NCI-H2196 treated with DMSO at 0.1 percent for 48 hours (cell line): ENCODE measurements at regions not wholly inside any gene's neighbourhood (a gene's known extent, or its start where the extent isn't known, plus 50 kb on each side); places are given as distances from the start of the nearest gene placed in this dataset.
"Not testable (repeated sequence)": the region's sequence is repeated elsewhere in the genome, so short reads cannot be mapped to it uniquely, and the experiment has no call there.

Experiments used
- DNase-seq: peaks from one replicate; lab custom pipeline; 2025; ENCODE audit not compliant: unreplicated experiment; lab: John Stamatoyannopoulos, UW

DNA sequence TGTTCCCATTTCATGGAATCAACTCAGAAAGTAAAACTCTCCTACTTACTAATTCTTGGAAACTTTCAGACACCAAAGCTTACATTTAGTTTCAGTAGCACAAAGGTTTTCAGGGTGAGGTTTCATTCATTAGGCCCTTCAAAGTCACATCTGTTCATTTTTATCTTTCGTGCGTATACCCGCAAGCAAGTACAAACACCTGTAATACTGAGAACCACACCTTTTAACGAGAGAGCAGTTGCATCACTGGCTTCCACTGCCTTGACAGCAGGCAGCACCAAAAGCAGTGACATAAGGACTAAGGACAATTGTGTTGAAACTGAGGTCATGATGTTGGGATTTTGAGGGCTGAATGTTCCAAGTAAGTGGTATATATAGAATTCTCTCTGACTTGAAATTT, 60.5 kb downstream of the GOLGA6L22 start:
- DNase-seq = not testable (repeated sequence)

DNA sequence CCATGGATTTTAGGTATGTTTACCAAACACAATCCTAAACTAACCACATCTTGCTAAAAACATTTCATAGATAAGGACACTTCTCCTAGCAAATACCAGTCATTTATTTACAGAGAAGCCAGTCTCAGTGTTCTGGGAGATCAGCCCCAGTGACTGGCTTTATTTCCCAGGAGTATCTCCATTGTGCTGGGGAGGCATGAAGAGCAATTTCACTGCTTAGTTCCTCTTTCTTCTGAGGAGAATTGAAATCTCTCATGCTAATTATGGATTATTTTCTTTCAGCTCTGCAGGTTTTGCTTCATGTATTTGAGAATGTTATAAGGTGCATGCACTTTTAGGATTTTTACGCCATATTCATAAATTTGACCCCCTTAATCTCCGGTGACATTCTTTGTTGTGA, 67.8 kb downstream of the GOLGA6L22 start:
- not testable (repeated sequence) for DNase-seq

DNA sequence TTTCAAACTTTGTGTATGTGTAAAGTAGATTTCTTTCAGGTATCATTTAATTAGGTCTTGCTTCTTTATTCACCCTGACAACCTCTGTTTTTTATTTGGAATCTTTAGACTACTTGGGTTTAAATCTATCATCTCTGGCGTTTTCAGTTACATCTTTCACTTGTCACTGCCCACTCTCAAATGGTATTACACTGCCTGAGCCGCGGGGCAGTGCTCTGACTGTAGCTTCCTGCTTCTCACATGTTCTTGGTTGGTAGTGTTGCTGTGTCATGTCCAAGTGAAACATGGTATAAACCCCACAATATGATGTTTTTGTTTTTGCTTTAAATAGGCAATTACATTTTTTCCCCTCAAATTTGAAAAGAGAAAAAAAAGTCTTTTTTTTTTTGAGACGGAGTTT, 68.3 kb downstream of the GOLGA6L22 start:
- not testable (repeated sequence) for DNase-seq

DNA sequence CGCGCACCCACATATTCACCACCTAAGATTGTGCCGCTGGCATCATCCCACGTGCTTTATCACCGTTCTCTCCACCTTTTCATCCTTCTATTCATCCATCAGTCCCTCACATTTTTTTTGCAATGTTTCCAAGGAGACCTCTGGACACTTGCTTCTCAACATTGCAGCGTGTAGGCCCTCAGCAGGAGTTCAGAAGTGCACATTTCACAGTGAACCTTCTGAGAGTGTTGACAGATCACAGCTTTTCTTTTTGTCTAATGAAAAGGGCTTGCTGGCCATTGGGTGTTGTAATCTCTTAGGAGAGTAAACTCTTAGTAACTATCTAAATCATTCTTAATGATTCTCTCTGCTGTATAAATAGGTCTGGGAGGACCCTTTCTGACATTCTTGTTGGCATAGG, 70.5 kb downstream of the GOLGA6L22 start:
- DNase-seq = not testable (repeated sequence)

DNA sequence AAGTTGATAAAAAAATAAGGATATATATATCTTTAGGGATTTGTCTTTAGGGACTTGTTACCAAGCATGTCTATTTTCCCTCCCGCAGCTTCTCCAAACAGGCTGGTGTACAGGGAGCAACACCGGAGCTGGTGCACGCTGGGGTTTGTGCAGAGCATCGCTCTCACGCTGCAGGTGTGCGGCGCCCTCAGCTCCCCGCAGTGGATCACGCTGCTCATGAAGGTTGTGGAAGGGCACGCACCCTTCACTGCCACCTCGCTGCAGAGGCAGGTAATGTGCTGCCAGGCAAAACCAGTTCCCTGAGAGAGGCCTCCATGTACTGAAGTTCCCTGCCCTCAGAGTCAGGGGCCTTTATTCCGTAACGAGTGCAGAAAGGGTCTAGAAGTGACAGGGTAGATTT, 101.0 kb downstream of the GOLGA6L22 start:
- not testable (repeated sequence) for DNase-seq

DNA sequence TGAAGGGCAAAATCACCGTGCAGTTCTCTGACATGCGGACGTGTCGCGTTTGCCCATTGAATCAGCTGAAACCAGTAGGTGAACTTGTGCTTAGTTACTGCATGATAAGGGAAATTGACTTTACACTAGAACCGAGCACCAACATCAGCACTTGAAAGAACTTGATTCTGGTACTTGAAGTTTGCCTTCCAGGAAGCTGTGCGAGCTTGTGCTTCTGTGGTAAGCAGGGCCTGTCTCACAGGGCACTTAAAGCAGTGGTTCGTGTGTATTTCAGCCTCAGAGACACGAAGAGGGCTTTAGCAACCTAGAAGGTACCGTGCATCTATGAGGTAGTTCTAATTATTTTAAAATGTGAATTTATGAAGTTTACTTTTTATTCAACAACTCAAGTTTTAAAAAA, 103.0 kb downstream of the GOLGA6L22 start:
- not testable (repeated sequence) for DNase-seq

- not testable (repeated sequence) for DNase-seq
Observed at GRCh38 chr15:22566510-22566909, 107.8 kb downstream of the GOLGA6L22 start.

- not testable (repeated sequence) for DNase-seq
Observed at GRCh38 chr15:22569486-22569885, 110.8 kb downstream of the GOLGA6L22 start.

- DNase-seq = not testable (repeated sequence)
Observed at GRCh38 chr15:22572152-22572735, 113.5 kb downstream of the GOLGA6L22 start.

- not testable (repeated sequence) for DNase-seq
Observed at GRCh38 chr15:22572792-22573191, 114.1 kb downstream of the GOLGA6L22 start.

DNA sequence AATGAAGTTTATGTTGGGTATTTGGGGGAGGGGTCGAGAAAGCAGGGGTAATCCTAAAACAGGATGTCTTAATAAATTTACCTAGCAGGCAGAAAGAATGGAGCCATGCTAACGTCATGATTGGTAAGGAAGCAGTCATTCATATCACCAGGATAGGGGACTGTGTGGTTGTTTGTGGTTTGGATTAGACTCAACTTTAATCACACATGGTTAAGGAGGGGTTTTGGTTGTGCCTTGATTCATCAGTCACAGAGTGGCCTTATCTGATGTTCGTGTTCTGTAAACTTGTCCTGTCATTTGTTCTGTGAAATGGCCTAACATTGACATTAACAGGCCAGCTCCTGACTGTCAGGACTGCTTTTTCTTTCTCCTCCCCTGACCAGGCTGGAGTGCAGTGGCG, 119.1 kb downstream of the GOLGA6L22 start:
- not testable (repeated sequence) for DNase-seq

DNA sequence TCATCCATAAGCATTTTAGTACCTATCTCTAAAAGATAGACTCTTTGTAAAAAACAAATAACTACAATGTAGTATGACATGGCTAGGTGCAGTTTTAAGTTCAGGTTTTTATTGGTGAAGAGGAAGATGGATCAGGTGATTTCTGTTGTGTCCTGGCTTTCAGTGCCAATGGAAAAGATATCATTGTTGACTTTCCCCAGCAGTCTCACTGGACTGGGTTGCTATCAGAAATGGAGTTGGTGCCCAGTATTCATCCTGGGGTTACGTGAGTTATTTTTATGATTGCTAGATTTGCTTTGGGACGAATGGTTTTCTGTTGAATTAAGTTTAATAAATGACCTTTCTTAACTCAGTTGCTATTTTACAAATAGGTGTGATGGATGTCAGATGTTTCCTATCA, 120.5 kb downstream of the GOLGA6L22 start:
- not testable (repeated sequence) for DNase-seq

DNA sequence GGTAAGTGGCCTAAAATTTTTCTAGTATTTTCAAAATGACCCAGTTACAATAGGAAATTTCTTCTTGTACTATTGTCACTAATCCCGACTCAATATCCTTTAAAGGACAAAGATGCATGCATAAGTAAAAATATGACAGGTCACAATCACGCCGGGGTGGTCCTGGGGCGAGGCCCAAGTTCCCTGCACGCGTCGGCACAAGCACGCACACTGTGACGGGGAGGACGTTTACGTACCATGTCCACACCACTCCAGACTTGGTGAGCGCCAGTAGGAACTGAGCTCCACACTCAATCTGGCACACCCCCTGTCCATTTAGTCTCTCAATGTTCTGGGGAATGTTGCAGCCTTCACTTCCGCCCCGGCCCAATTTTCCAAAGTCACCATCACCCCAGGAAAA, 128.7 kb downstream of the GOLGA6L22 start:
- DNase-seq = not testable (repeated sequence)

DNA sequence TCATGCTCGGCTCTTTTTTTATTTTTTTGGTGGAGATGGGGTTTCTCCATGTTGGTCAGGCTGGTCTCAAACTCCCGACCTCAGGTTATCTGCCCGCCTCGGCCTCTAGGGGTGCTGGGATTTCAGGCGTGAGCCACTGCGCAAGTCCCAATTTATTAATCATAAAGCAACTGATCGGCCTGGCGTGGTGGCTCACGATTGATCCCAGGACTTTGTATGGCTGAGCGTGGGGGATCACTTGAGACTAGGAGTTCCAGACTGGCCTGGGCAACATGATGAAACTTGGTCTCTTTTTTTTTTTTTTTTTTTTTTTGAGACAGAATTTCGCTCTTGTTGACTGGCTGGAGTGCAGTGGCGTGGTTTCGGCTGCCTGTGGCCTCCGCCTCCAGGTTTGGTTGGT, 139.8 kb downstream of the GOLGA6L22 start:
- not testable (repeated sequence) for DNase-seq

GRCh38 chr15:22599526-22600320, 141.0 kb downstream of the GOLGA6L22 start:
- not testable (repeated sequence) for DNase-seq

GRCh38 chr15:22616976-22617375, 158.3 kb downstream of the GOLGA6L22 start:
- DNase-seq = not testable (repeated sequence)

DNA sequence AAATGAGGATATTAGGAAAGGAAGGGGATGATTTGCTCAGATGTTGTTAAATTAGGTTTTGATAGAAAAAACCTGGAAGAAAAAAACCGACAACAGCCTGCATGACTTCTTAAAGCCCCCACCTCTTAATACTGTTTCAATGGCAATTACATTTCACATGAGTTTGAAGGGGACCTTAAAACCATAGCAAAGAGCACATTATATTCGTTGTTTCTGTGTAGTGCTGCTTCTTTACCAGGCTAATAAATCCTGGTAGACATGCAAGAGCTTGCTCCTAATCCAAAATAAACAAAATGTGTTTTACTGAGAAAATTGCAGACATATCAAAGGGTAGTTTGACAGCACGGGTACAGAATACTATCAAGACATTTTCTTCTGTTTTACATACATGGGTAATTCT, 154.7 kb upstream of the NIPA1 start:
- not testable (repeated sequence) for DNase-seq

DNA sequence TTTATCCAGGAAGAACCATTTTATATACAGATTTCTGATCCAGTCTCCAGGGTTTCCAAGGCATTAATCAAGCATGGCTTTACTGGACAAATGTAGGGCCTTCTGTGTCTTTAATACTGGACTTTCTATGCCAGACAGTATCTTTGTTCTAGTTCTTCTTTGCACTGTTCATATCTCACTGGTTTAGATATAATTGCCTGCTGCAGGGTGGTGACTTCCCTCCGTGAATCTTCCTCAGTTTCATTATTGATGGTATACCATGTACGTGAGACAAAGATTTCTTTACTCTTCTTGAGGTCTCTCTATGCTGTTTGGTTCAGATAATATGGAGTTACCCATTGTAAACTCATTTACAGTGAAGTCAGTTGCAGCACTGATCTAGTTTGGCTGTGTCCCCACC, 146.5 kb upstream of the NIPA1 start:
- not testable (repeated sequence) for DNase-seq

DNA sequence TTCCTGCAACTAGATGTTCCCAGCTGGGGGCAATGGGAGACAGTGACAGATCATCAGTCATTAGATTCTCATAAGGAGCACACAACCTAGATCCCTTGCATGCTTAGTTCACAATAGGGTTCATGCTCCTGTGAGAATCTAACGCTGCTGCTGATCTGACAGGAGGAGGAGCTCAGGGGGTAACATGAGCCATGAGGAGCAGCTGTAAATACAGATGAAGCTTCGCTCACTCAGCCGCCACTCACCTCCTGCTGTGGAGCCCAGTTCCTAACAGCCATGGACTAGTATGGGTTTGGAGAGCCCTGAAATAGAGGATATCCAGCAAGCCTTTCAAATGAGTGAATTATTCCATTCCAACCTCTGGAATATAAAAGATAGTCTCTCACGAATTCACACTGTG, 137.0 kb upstream of the NIPA1 start:
- not testable (repeated sequence) for DNase-seq

GRCh38 chr15:22651179-22651578, 135.3 kb upstream of the NIPA1 start:
- not testable (repeated sequence) for DNase-seq

DNA sequence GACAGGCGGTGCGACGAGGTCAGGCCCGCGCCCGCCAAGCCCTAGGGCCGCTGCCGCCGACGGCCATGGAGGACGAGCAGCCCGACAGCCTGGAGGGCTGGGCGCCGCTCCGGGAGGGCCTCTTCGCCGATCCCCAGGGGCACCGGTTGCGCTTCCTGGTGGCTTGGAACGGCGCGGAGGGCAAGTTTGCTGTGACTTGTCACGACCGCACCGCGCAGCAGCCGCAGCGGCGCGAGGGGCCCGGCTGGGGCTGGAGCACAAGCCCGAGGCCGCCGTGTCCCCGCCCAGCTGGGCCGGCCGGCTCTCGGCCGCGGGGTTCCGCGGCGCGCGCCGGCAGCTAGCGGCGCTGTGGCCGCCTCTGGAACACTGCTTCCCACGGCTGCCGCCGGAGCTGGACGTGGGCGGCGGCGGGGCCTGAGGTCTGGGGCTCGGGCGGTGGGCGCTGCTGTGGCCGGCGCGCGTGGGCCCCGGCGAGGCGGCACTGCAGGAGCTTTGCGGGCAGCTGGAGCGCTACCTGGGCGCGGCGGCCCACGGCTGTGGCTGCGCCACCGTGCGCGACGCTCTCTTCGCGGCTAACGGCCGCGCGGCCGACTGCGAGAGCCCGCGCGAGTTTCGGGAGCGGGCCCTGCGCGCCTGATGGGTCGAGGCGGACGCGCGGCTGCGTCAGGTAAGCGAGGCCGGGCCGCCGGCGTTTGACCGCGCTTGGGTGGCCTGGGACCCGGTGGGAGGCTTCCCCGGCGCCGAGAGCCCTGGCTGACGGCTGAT, 122.0 kb upstream of the NIPA1 start:
- not testable (repeated sequence) for DNase-seq
